Esophagus muscularis mucosa (tissue), 4 donors: ENCODE measurements at regions not wholly inside any gene's neighbourhood (a gene's known extent, or its start where the extent isn't known, plus 50 kb on each side); places are given as distances from the start of the nearest gene placed in this dataset.
"Not testable (repeated sequence)": the region's sequence is repeated elsewhere in the genome, so short reads cannot be mapped to it uniquely, and the experiment has no call there.

Experiments
- CTCF ChIP-seq, 3 experiments: fragments of 200-600 bp in 2 of 3; fragments of 450-650 bp in 1 of 3; sonication (generic) in 2 of 3; IDR thresholded peaks; one replicate each; pipeline ENCODE4 v1.5.1; 2017 to 2019; ENCODE audit warnings: antibody characterized with exemption in 3 of 3, mild to moderate bottlenecking in 2 of 3, moderate library complexity in 1 of 3
- EP300 ChIP-seq: sonication (generic); formaldehyde crosslinking; IDR thresholded peaks from one replicate; pipeline ENCODE4 v1.6.1; 2017; ENCODE audit warnings: antibody characterized with exemption
- POLR2A ChIP-seq: fragments of 450-650 bp; IDR thresholded peaks from one replicate; pipeline ENCODE4 v1.6.1; 2017; ENCODE audit warnings: antibody characterized with exemption, moderate library complexity, mild to moderate bottlenecking, low read depth
- POLR2AphosphoS5 ChIP-seq, 2 donors: sonication (generic); formaldehyde crosslinking; IDR thresholded peaks; one replicate each; pipeline ENCODE4 v1.6.1; 2017; ENCODE audit warnings: antibody characterized with exemption in 2 of 2

- not testable (repeated sequence) for TF ChIP-seq CTCF (IDR thresholded peaks at IDR 0.05); POLR2A; POLR2AphosphoS5 (IDR thresholded peaks at IDR 0.05); EP300
Observed at GRCh38 chr1:145504834-145505413, 79.5 kb upstream of the NBPF20 start.
